ENCODE measurements at regions not wholly inside any gene's neighbourhood (a gene's known extent, or its start where the extent isn't known, plus 50 kb on each side); places are given as distances from the start of the nearest gene placed in this dataset.

GRCh38 chr10:130862626-130863025 is 448.9 kb downstream of the TCERG1L start:
- no peaks in the 10 kb centered on the region for H4K20me1 ChIP-seq (ENCODE audit: control insufficient read depth, insufficient read depth, insufficient read length)
- no peaks in the 10 kb centered on the region for H3K79me2 ChIP-seq (ENCODE audit: insufficient read depth, low read length)
- Mint-ChIP-seq H3K4me1 (peaks cover 4 to 7% of the 10 kb centered on the region in 2 experiments; a peak in 3 of 4 replicates), H3K4me3 (no peak overlapping the region), H3K27ac (no peak overlapping the region), H3K27me3 (ENCODE audit: low read depth) (peaks cover 2% of the 10 kb centered on the region; the same call in 1 of the 2 replicates), H3K9me3 (no peaks in the 10 kb centered on the region; a peak in 2 of 5 replicates), H3K36me3 (ENCODE audit: insufficient read depth in 1 of 3, low read depth in 3 of 3) (no peaks in the 10 kb centered on the region)
- H4K8ac ChIP-seq (replicated peaks; ENCODE audit: insufficient read length, low read depth, low read length) = no peak overlapping the region
- no peak overlapping the region for H3K14ac ChIP-seq (ENCODE audit: insufficient read depth, low read length)
- TF ChIP-seq CTCF (conservative IDR thresholded peaks at IDR 0.05) = no peak
- no peak overlapping the region for H3K4ac ChIP-seq (ENCODE audit: low read depth, low read length)
- H3K27me3 ChIP-seq (ENCODE audit: insufficient read depth, low read length) = no peaks in the 10 kb centered on the region; the same call in 1 of the 2 replicates
- H3K9me3 ChIP-seq (ENCODE audit: control insufficient read depth, low read depth, low read length) = no peaks in the 10 kb centered on the region
- H3K27ac ChIP-seq (ENCODE audit: insufficient read length, low read depth, low read length) = no peak overlapping the region
- no peak overlapping the region for H2BK120ac ChIP-seq (ENCODE audit: low read depth, low read length, poor library complexity, severe bottlenecking)
- H2BK5ac ChIP-seq (ENCODE audit: insufficient read length, low read length) = no peak overlapping the region
- H2AFZ ChIP-seq (ENCODE audit: low read length) = no peak overlapping the region
- H3K9ac ChIP-seq (ENCODE audit: extremely low read depth, insufficient read length, low read length) = no peak overlapping the region
- no peak overlapping the region for H3K56ac ChIP-seq (ENCODE audit: insufficient read length, low read depth, low read length)
- H3K4me1 ChIP-seq (ENCODE audit: insufficient read depth, low read length) = no peaks in the 10 kb centered on the region
- H3K79me1 ChIP-seq (ENCODE audit: insufficient read depth, low read depth, low read length, poor library complexity, severe bottlenecking) = no peaks in the 10 kb centered on the region
- H3K23ac ChIP-seq (ENCODE audit: insufficient read length, low read depth, low read length) = no peak overlapping the region
- no peak overlapping the region for H4K5ac ChIP-seq (ENCODE audit: insufficient read length, low read depth, low read length)
- no peak overlapping the region for H2BK12ac ChIP-seq (ENCODE audit: insufficient read length, low read depth, low read length)
- H2BK20ac ChIP-seq (ENCODE audit: low read depth, low read length, poor library complexity, severe bottlenecking) = no peak overlapping the region
- H3K4me2 ChIP-seq (ENCODE audit: insufficient read depth, insufficient read length, low read length) = no peak overlapping the region
- H4K91ac ChIP-seq (ENCODE audit: insufficient read length, low read depth, low read length) = no peak overlapping the region
- no peak overlapping the region for H2BK15ac ChIP-seq (ENCODE audit: low read depth, low read length)
- no peak overlapping the region for H2AK5ac ChIP-seq (ENCODE audit: insufficient read length, low read length)
- H3K18ac ChIP-seq (ENCODE audit: insufficient read length, low read depth, low read length) = no peak overlapping the region
- H3K23me2 ChIP-seq (ENCODE audit: insufficient read length, low read depth, low read length, poor library complexity, severe bottlenecking) = no peaks in the 10 kb centered on the region
- H3T11ph ChIP-seq (ENCODE audit: low read length) = no peak overlapping the region
- no peak for DNase-seq
- no CpG with 5 or more reads among the region's 8 CpGs for WGBS (ENCODE audit: extremely low coverage, insufficient read length, low lambda C conversion rate)

All from H9 (cell line).